Prostate gland (tissue), 2 donors: ENCODE measurements at regions not wholly inside any gene's neighbourhood (a gene's known extent, or its start where the extent isn't known, plus 50 kb on each side); places are given as distances from the start of the nearest gene placed in this dataset.

Source experiments
- DNase-seq: peaks from one replicate; pipeline ENCODE4 v3.0.0-alpha.2; 2019; ENCODE audit warnings: low spot score
- H3K27ac ChIP-seq, 2 donors: fragments of 200-600 bp; sonication (generic); 2 replicates each; pipeline ENCODE4 v1.5.1; 2017 to 2019
- H3K27me3 ChIP-seq: fragments of 200-600 bp; sonication (generic); replicated peaks from 2 replicates; pipeline ENCODE4 v1.5.1; 2019; ENCODE audit not compliant: insufficient read depth
- H3K36me3 ChIP-seq, 2 donors: fragments of 200-600 bp; sonication (generic); 1 replicate in 1 of 2; 2 replicates in 1 of 2; pipeline versions ENCODE4 v1.5.1 to v1.8.1; 2017 to 2019
- H3K4me1 ChIP-seq: fragments of 200-600 bp; sonication (generic); replicated peaks from 2 replicates; pipeline ENCODE4 v1.5.1; 2019
- H3K4me3 ChIP-seq, 2 donors: fragments of 200-600 bp; sonication (generic); 2 replicates each; pipeline ENCODE4 v1.5.1; 2017 to 2019
- H3K9me3 ChIP-seq: fragments of 200-600 bp; sonication (generic); 2 replicates; pipeline ENCODE4 v1.5.1; 2017
- CTCF ChIP-seq, 4 experiments: fragments of 200-600 bp in 2 of 4; fragments of 450-650 bp in 2 of 4; sonication (generic) in 2 of 4; IDR thresholded peaks; 1 replicate in 3 of 4; 2 replicates in 1 of 4; pipeline ENCODE4 v1.5.1; 2016 to 2019; ENCODE audit warnings: antibody characterized with exemption in 4 of 4, mild to moderate bottlenecking in 2 of 4, moderate library complexity in 2 of 4
- POLR2A ChIP-seq: fragments of 450-650 bp; IDR thresholded peaks from one replicate; pipeline ENCODE4 v1.6.1; 2016; ENCODE audit warnings: antibody characterized with exemption, mild to moderate bottlenecking
- POLR2AphosphoS5 ChIP-seq: sonication (generic); formaldehyde crosslinking; IDR thresholded peaks from one replicate; pipeline ENCODE4 v1.6.1; 2017; ENCODE audit warnings: antibody characterized with exemption
- WGBS: methylation state at CpG from one replicate; pipeline ENCODE4 v1.1.5; 2018; 5-methylcytosine and 5-hydroxymethylcytosine counted together
- intact Hi-C: fragments of 100-400 bp; cut with DNase I; formaldehyde crosslinking; loops from one replicate; pipeline ENCODE4 v1.14.2; 2022

DNA sequence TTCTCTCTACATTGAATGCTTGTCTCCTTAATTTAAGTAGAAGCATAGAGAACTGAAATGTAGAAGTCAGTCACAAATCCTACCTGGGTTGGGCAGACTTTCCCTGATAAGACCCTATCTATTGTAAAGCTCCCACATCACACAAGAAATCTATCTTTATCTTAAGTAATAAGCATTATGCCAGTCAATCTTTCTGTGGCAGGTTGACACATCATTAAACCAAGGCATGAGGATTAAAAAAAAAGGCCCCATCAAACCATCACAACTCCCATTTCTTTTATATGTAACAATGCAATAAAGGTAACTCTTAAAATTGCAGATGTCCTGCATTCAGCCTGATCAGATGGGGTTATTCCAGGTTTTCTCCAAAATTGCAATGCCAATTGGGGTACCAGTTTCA lies 311.8 kb downstream of the TOX3 start:
- no peaks in the 10 kb centered on the region for H3K9me3 ChIP-seq
- H3K4me3 ChIP-seq = no peak overlapping the region
- no peak for DNase-seq
- H3K27ac ChIP-seq = no peak overlapping the region
- intact Hi-C loops = no loop called here
- H3K27me3 ChIP-seq = no peaks in the 10 kb centered on the region
- H3K36me3 ChIP-seq = no peaks in the 10 kb centered on the region
- no peaks in the 10 kb centered on the region for H3K4me1 ChIP-seq
- no peak for TF ChIP-seq CTCF (IDR thresholded peaks at IDR 0.05)
- TF ChIP-seq POLR2AphosphoS5 = no peak
- TF ChIP-seq POLR2A = no peak

- 78% methylated on average over 2 of the region's 2 CpGs for WGBS
- no peaks in the 10 kb centered on the region for H3K36me3 ChIP-seq
- no peak for DNase-seq
- H3K27me3 ChIP-seq = no peaks in the 10 kb centered on the region
- no peak overlapping the region for H3K27ac ChIP-seq
- no peaks in the 10 kb centered on the region for H3K4me1 ChIP-seq
- no peaks in the 10 kb centered on the region for H3K9me3 ChIP-seq
- intact Hi-C loops = no loop called here
- no peak for TF ChIP-seq CTCF (IDR thresholded peaks at IDR 0.05)
- TF ChIP-seq POLR2AphosphoS5 = no peak
- TF ChIP-seq POLR2A = no peak
- H3K4me3 ChIP-seq = no peak overlapping the region
Observed at GRCh38 chr16:52234626-52235025, 312.3 kb downstream of the TOX3 start.

- TF ChIP-seq POLR2AphosphoS5 (no peak), POLR2A (no peak), CTCF (IDR thresholded peaks at IDR 0.05) (no peak)
- intact Hi-C loops = no loop called here
Observed at GRCh38 chr16:52229471-52229870, 317.5 kb downstream of the TOX3 start.

DNA sequence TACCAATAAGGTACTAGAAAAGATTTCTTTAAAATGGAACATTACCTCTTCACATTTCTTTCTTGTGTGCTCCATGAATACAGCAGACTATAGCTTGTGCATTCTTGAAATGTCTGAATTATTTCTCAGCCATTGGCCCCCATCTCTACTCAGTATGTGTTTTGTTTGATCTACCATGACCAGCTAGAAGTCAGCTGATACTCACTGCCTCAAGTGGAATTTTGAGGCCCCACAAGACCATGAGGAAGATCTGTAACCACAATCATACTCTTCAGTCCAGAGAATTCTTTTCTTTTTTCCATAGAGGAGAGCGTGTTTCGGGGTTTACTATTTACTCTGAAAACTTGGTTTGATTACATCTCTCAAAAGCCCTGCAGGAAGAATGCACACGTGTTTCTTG lies 319.1 kb downstream of the TOX3 start:
- no peaks in the 10 kb centered on the region for H3K4me1 ChIP-seq
- no peaks in the 10 kb centered on the region for H3K36me3 ChIP-seq
- 54% methylated on average over 3 of the region's 3 CpGs for WGBS
- TF ChIP-seq POLR2A = no peak
- TF ChIP-seq CTCF (IDR thresholded peaks at IDR 0.05) = no peak
- TF ChIP-seq POLR2AphosphoS5 = no peak
- DNase-seq = no peak
- no peaks in the 10 kb centered on the region for H3K9me3 ChIP-seq
- H3K4me3 ChIP-seq = no peak overlapping the region
- H3K27ac ChIP-seq = no peak overlapping the region
- no peaks in the 10 kb centered on the region for H3K27me3 ChIP-seq
- intact Hi-C loops = no loop called here

More at GRCh38 chr16:52229471-52229870, 317.5 kb downstream of the TOX3 start:
- H3K9me3 ChIP-seq = no peaks in the 10 kb centered on the region
- no peaks in the 10 kb centered on the region for H3K27me3 ChIP-seq
- WGBS = 90% methylated on average over 3 of the region's 3 CpGs
- no peak overlapping the region for H3K27ac ChIP-seq
- no peak overlapping the region for H3K4me3 ChIP-seq
- no peak for DNase-seq
- no peaks in the 10 kb centered on the region for H3K4me1 ChIP-seq
- no peaks in the 10 kb centered on the region for H3K36me3 ChIP-seq

DNA sequence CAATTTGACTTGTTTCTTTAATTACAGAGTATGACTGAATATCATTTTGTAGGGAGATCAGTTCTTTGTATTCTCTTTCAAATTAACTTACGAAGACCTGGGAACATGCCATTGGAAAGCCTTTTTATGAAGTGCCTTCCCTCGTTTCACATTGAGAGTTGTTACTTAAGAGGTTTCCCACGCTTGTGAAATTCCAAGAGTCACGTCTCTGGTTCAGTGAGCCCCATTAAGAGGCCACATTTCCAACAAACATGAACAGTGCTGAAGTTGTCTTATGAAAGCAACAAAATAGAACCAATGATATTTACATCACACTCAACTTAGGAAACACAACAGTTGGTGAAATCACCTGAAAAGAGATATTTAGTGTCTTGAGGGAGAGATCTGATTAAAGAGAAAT lies 334.1 kb downstream of the TOX3 start:
- 59% methylated on average over 4 of the region's 4 CpGs for WGBS
- Histone ChIP-seq H3K4me3 (no peak overlapping the region), H3K27me3 (no peaks in the 10 kb centered on the region), H3K4me1 (no peaks in the 10 kb centered on the region), H3K9me3 (no peaks in the 10 kb centered on the region), H3K36me3 (no peaks in the 10 kb centered on the region), H3K27ac (no peak overlapping the region)
- intact Hi-C loops = no loop called here
- no peak for DNase-seq
- TF ChIP-seq CTCF (IDR thresholded peaks at IDR 0.05) (no peak), POLR2A (no peak), POLR2AphosphoS5 (no peak)
